ENCODE measurements at regions not wholly inside any gene's neighbourhood (a gene's known extent, or its start where the extent isn't known, plus 50 kb on each side); places are given as distances from the start of the nearest gene placed in this dataset.

- TF ChIP-seq CTCF (CRISPR knock-in tag; IDR thresholded peaks at IDR 0.05) (no peak), ZNF574 (CRISPR knock-in tag; IDR thresholded peaks at IDR 0.05) (no peak), ZBTB3 (CRISPR knock-in tag; IDR thresholded peaks at IDR 0.05; ENCODE audit: borderline replicate concordance, low read depth) (no peak), ATF3 (CRISPR knock-in tag; IDR thresholded peaks at IDR 0.05) (no peak), ZNF354B (CRISPR knock-in tag; IDR thresholded peaks at IDR 0.05) (no peak)
These were observed 115.1 kb downstream of the CMPK2 start for GRCh38 chr2:6750411-6751158.

Data from HepG2 (cell line).